ENCODE measurements at regions not wholly inside any gene's neighbourhood (a gene's known extent, or its start where the extent isn't known, plus 50 kb on each side); places are given as distances from the start of the nearest gene placed in this dataset.

GRCh38 chr6:95084867-95085266 is 492.5 kb upstream of the MANEA start:
- Histone ChIP-seq H4K91ac (ENCODE audit: insufficient read length, low read depth, low read length) (no peak overlapping the region), H3K23ac (ENCODE audit: insufficient read length, low read depth, low read length) (no peak overlapping the region), H3K4me1 (ENCODE audit: insufficient read depth, low read length) (no peaks in the 10 kb centered on the region), H2AFZ (ENCODE audit: low read length) (no peak overlapping the region), H2BK15ac (ENCODE audit: low read depth, low read length) (no peak overlapping the region), H4K5ac (ENCODE audit: insufficient read length, low read depth, low read length) (no peak overlapping the region), H3K27ac (ENCODE audit: insufficient read length, low read depth, low read length) (no peak overlapping the region), H3K23me2 (ENCODE audit: insufficient read length, low read depth, low read length, poor library complexity, severe bottlenecking) (no peaks in the 10 kb centered on the region), H3K9ac (ENCODE audit: extremely low read depth, insufficient read length, low read length) (no peak overlapping the region), H3K79me1 (ENCODE audit: insufficient read depth, low read depth, low read length, poor library complexity, severe bottlenecking) (no peaks in the 10 kb centered on the region), H4K20me1 (ENCODE audit: control insufficient read depth, insufficient read depth, insufficient read length) (no peaks in the 10 kb centered on the region), H2BK120ac (ENCODE audit: low read depth, low read length, poor library complexity, severe bottlenecking) (no peak overlapping the region), H3K27me3 (ENCODE audit: insufficient read depth, low read length) (no peaks in the 10 kb centered on the region), H2BK5ac (ENCODE audit: insufficient read length, low read length) (no peak overlapping the region), H4K8ac (replicated peaks; ENCODE audit: insufficient read length, low read depth, low read length) (no peak overlapping the region), H3T11ph (ENCODE audit: low read length) (no peak overlapping the region), H2BK12ac (ENCODE audit: insufficient read length, low read depth, low read length) (no peak overlapping the region), H2AK5ac (ENCODE audit: insufficient read length, low read length) (no peak overlapping the region), H3K9me3 (ENCODE audit: control insufficient read depth, low read depth, low read length) (no peaks in the 10 kb centered on the region), H3K79me2 (ENCODE audit: insufficient read depth, low read length) (no peaks in the 10 kb centered on the region), H3K4me2 (ENCODE audit: insufficient read depth, insufficient read length, low read length) (no peak overlapping the region), H3K4ac (ENCODE audit: low read depth, low read length) (no peak overlapping the region), H3K14ac (ENCODE audit: insufficient read depth, low read length) (no peak overlapping the region; the same call in 1 of the 2 replicates), H3K56ac (ENCODE audit: insufficient read length, low read depth, low read length) (no peak overlapping the region), H2BK20ac (ENCODE audit: low read depth, low read length, poor library complexity, severe bottlenecking) (no peak overlapping the region), H3K18ac (ENCODE audit: insufficient read length, low read depth, low read length) (no peak overlapping the region)
- H3K27me3 Mint-ChIP-seq (ENCODE audit: low read depth) = no peaks in the 10 kb centered on the region; the same call in 1 of the 2 replicates
- TF ChIP-seq, protein P1, sequence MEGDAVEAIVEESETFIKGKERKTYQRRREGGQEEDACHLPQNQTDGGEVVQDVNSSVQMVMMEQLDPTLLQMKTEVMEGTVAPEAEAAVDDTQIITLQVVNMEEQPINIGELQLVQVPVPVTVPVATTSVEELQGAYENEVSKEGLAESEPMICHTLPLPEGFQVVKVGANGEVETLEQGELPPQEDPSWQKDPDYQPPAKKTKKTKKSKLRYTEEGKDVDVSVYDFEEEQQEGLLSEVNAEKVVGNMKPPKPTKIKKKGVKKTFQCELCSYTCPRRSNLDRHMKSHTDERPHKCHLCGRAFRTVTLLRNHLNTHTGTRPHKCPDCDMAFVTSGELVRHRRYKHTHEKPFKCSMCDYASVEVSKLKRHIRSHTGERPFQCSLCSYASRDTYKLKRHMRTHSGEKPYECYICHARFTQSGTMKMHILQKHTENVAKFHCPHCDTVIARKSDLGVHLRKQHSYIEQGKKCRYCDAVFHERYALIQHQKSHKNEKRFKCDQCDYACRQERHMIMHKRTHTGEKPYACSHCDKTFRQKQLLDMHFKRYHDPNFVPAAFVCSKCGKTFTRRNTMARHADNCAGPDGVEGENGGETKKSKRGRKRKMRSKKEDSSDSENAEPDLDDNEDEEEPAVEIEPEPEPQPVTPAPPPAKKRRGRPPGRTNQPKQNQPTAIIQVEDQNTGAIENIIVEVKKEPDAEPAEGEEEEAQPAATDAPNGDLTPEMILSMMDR (conservative IDR thresholded peaks at IDR 0.05) = no peak
- H3K9me3 Mint-ChIP-seq = no peaks in the 10 kb centered on the region
- no CpG with 5 or more reads among the region's 19 CpGs for WGBS (ENCODE audit: extremely low coverage, insufficient read length, low lambda C conversion rate)
- H3K4me3 Mint-ChIP-seq = no peak overlapping the region
- no peaks in the 10 kb centered on the region for H3K4me1 Mint-ChIP-seq
- H3K27ac Mint-ChIP-seq = no peak overlapping the region
- H3K36me3 Mint-ChIP-seq (ENCODE audit: insufficient read depth in 1 of 3, low read depth in 3 of 3) = no peaks in the 10 kb centered on the region
- DNase-seq = peak; percentile 35

Data from H9 (cell line).